Esophagus muscularis mucosa (tissue), 4 donors: ENCODE measurements at regions not wholly inside any gene's neighbourhood (a gene's known extent, or its start where the extent isn't known, plus 50 kb on each side); places are given as distances from the start of the nearest gene placed in this dataset.

Experiments used
- CTCF ChIP-seq, 3 experiments: fragments of 200-600 bp in 2 of 3; fragments of 450-650 bp in 1 of 3; sonication (generic) in 2 of 3; IDR thresholded peaks; one replicate each; pipeline ENCODE4 v1.5.1; 2017 to 2019; ENCODE audit warnings: antibody characterized with exemption in 3 of 3, mild to moderate bottlenecking in 2 of 3, moderate library complexity in 1 of 3
- EP300 ChIP-seq: sonication (generic); formaldehyde crosslinking; IDR thresholded peaks from one replicate; pipeline ENCODE4 v1.6.1; 2017; ENCODE audit warnings: antibody characterized with exemption
- POLR2A ChIP-seq: fragments of 450-650 bp; IDR thresholded peaks from one replicate; pipeline ENCODE4 v1.6.1; 2017; ENCODE audit warnings: antibody characterized with exemption, moderate library complexity, mild to moderate bottlenecking, low read depth

- TF ChIP-seq CTCF (IDR thresholded peaks at IDR 0.05), result no peak
- no peak for TF ChIP-seq EP300
- no peak for TF ChIP-seq POLR2A
These were observed 489.0 kb downstream of the USP25 start for GRCh38 chr21:16218682-16219343.
